OCI-LY7 (cell line): ENCODE measurements at regions not wholly inside any gene's neighbourhood (a gene's known extent, or its start where the extent isn't known, plus 50 kb on each side); places are given as distances from the start of the nearest gene placed in this dataset.

ENCODE experiments used
- BruUV-seq: library from RNA; stranded (reverse); fragments of 400-500 nt; replicated peaks from 2 replicates; lab custom pipeline; 2021; lab: Mats Ljungman, UMichigan
- CTCF ChIA-PET: fragments of 300-600 bp; sonication (Branson Sonifier 250); formaldehyde crosslinking; loops from one replicate; lab custom pipeline; 2022; ENCODE audit warnings: antibody characterized with exemption; ENCODE audit not compliant: unreplicated experiment; lab: Charles Lee
- POLR2A ChIA-PET: fragments of 300-600 bp; sonication (Branson Sonifier 250); formaldehyde crosslinking; loops from one replicate; lab custom pipeline; 2022; ENCODE audit warnings: antibody characterized with exemption; lab: Charles Lee
- DNase-seq: peaks from one replicate; pipeline ENCODE4 v3.0.0-alpha.2; 2015; ENCODE audit warnings: low spot score
- H2AFZ ChIP-seq: fragments of 200-600 bp; sonication (generic), shearing (Covaris generic); 2 replicates; pipeline ENCODE4 v1.6.1; 2014; ENCODE audit warnings: mild to moderate bottlenecking, antibody characterized with exemption, low read length, moderate library complexity
- H3K27ac ChIP-seq: fragments of 200-600 bp; sonication (generic); 2 replicates; pipeline ENCODE4 v1.5.1; 2014; ENCODE audit warnings: mixed run types, low read depth, mild to moderate bottlenecking, moderate library complexity, low read length, inconsistent platforms; ENCODE audit not compliant: poor library complexity, severe bottlenecking
- H3K36me3 ChIP-seq: fragments of 200-600 bp; sonication (generic); 2 replicates; pipeline ENCODE4 v1.6.1; 2014; ENCODE audit warnings: mild to moderate bottlenecking, antibody characterized with exemption, low read length, moderate library complexity, mixed read lengths; ENCODE audit not compliant: insufficient read depth
- H3K4me1 ChIP-seq: fragments of 200-600 bp; sonication (generic); 2 replicates; pipeline ENCODE4 v1.5.1; 2014; ENCODE audit warnings: mild to moderate bottlenecking, low read length; ENCODE audit not compliant: insufficient read depth, poor library complexity, severe bottlenecking
- H3K4me2 ChIP-seq: fragments of 200-600 bp; sonication (generic); 2 replicates; pipeline ENCODE4 v1.6.1; 2014; ENCODE audit warnings: mild to moderate bottlenecking, low read length
- H3K4me3 ChIP-seq: fragments of 200-600 bp; sonication (generic); 2 replicates; pipeline ENCODE4 v1.5.1; 2014; ENCODE audit warnings: mild to moderate bottlenecking, low read depth, low read length; ENCODE audit not compliant: poor library complexity, severe bottlenecking
- H3K79me2 ChIP-seq: fragments of 200-600 bp; sonication (generic); 2 replicates; pipeline ENCODE4 v1.6.1; 2016; ENCODE audit warnings: low read depth, mild to moderate bottlenecking, low read length, moderate library complexity, mixed read lengths; ENCODE audit not compliant: insufficient read depth
- H3K9me2 ChIP-seq: fragments of 200-600 bp; sonication (generic); 2 replicates; pipeline ENCODE4 v1.6.1; 2016; ENCODE audit warnings: mild to moderate bottlenecking, low read length, mixed read lengths; ENCODE audit not compliant: insufficient read depth
- H3K9me3 ChIP-seq: fragments of 200-600 bp; sonication (generic); 2 replicates; pipeline ENCODE4 v1.6.1; 2014; ENCODE audit warnings: mild to moderate bottlenecking, mixed run types, low read length, mixed read lengths
- H4K20me1 ChIP-seq: fragments of 200-600 bp; sonication (generic); 2 replicates; pipeline ENCODE4 v1.6.1; 2014; ENCODE audit warnings: mild to moderate bottlenecking, antibody characterized with exemption, low read length, moderate library complexity, mixed read lengths; ENCODE audit not compliant: insufficient read depth
- EZH2phosphoT487 ChIP-seq: fragments of 200-600 bp; sonication (generic); IDR thresholded peaks from 2 replicates; pipeline ENCODE4 v1.6.1; 2018; ENCODE audit warnings: low read depth, borderline replicate concordance, mild to moderate bottlenecking, mixed run types, antibody characterized with exemption, low read length, moderate library complexity, mixed read lengths
- intact Hi-C: fragments of 100-400 bp; cut with micrococcal nuclease; formaldehyde crosslinking; loops from one replicate; pipeline ENCODE4 v1.10.0; 2022; ENCODE audit not compliant: unreplicated experiment
- TF ChIP-seq, protein P1 (sequence below): fragments of 200-600 bp; sonication (generic); conservative IDR thresholded peaks from 2 replicates; pipeline ENCODE4 v1.5.1; 2014; ENCODE audit warnings: mild to moderate bottlenecking, antibody characterized with exemption, low read length, moderate library complexity, mixed read lengths

- no peaks in the 10 kb centered on the region for H3K9me2 ChIP-seq
- H3K4me1 ChIP-seq: no peaks in the 10 kb centered on the region
- TF ChIP-seq, protein P1, sequence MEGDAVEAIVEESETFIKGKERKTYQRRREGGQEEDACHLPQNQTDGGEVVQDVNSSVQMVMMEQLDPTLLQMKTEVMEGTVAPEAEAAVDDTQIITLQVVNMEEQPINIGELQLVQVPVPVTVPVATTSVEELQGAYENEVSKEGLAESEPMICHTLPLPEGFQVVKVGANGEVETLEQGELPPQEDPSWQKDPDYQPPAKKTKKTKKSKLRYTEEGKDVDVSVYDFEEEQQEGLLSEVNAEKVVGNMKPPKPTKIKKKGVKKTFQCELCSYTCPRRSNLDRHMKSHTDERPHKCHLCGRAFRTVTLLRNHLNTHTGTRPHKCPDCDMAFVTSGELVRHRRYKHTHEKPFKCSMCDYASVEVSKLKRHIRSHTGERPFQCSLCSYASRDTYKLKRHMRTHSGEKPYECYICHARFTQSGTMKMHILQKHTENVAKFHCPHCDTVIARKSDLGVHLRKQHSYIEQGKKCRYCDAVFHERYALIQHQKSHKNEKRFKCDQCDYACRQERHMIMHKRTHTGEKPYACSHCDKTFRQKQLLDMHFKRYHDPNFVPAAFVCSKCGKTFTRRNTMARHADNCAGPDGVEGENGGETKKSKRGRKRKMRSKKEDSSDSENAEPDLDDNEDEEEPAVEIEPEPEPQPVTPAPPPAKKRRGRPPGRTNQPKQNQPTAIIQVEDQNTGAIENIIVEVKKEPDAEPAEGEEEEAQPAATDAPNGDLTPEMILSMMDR: no peak
- no peak for TF ChIP-seq EZH2phosphoT487
- H3K9me3 ChIP-seq: no peaks in the 10 kb centered on the region
- CTCF ChIA-PET: no interaction called here
- no TSS peak for BruUV-seq
- no peaks in the 10 kb centered on the region for H4K20me1 ChIP-seq
- DNase-seq: no peak
- H2AFZ ChIP-seq: no peak overlapping the region
- H3K27ac ChIP-seq: no peak overlapping the region
- no peak overlapping the region for H3K4me2 ChIP-seq
- POLR2A ChIA-PET: no interaction called here
- intact Hi-C loops: no loop called here
- no peaks in the 10 kb centered on the region for H3K36me3 ChIP-seq
- H3K4me3 ChIP-seq: no peak overlapping the region
- no peaks in the 10 kb centered on the region for H3K79me2 ChIP-seq
These were observed 592.4 kb downstream of the GLUD2 start for GRCh38 chrX:121639781-121640180.

- H3K4me1 ChIP-seq: no peaks in the 10 kb centered on the region
- no peak overlapping the region for H3K4me3 ChIP-seq
- H3K9me2 ChIP-seq: no peaks in the 10 kb centered on the region
- H3K9me3 ChIP-seq: no peaks in the 10 kb centered on the region
- H3K36me3 ChIP-seq: no peaks in the 10 kb centered on the region
- no peak overlapping the region for H3K4me2 ChIP-seq
- ChIA-PET POLR2A (no interaction called here), CTCF (no interaction called here)
- H2AFZ ChIP-seq: no peak overlapping the region
- H3K27ac ChIP-seq: no peak overlapping the region
- no peaks in the 10 kb centered on the region for H3K79me2 ChIP-seq
- no TSS peak for BruUV-seq
- H4K20me1 ChIP-seq: no peaks in the 10 kb centered on the region
- TF ChIP-seq, protein P1: no peak
- no peak for TF ChIP-seq EZH2phosphoT487
- intact Hi-C loops: no loop called here
- DNase-seq: no peak
These were observed 594.1 kb downstream of the GLUD2 start for GRCh38 chrX:121641560-121641959.

DNA sequence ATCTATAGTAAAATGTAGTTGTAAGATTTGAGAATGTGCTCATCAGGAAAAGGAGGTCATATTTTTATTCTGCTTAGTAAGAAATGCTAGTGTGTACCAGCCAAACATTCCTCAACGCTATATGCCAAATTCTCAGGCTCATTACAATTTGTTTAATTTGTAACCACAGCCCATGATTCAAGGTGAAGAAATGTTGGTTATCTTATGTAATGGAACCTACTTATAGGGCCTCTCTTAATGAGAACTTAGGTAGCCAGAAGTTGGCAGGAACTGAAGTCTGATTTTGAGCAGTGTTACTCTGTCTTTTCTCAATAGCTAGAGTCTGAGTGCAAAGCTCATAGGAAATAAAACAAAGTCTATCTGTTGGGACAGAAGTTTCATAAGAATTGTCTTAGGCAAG, 595.0 kb downstream of the GLUD2 start:
- Histone ChIP-seq H2AFZ (no peak overlapping the region), H3K4me1 (no peaks in the 10 kb centered on the region), H3K36me3 (no peaks in the 10 kb centered on the region), H3K79me2 (no peaks in the 10 kb centered on the region), H3K9me2 (no peaks in the 10 kb centered on the region), H3K4me2 (no peak overlapping the region), H4K20me1 (no peaks in the 10 kb centered on the region), H3K4me3 (no peak overlapping the region), H3K9me3 (no peaks in the 10 kb centered on the region), H3K27ac (no peak overlapping the region)
- intact Hi-C loops: no loop called here
- no TSS peak for BruUV-seq
- TF ChIP-seq EZH2phosphoT487: no peak
- TF ChIP-seq, protein P1: no peak
- ChIA-PET POLR2A (no interaction called here), CTCF (no interaction called here)
- no peak for DNase-seq
